Caco-2 (cell line): ENCODE measurements at regions not wholly inside any gene's neighbourhood (a gene's known extent, or its start where the extent isn't known, plus 50 kb on each side); places are given as distances from the start of the nearest gene placed in this dataset.

ENCODE experiments used
- BruUV-seq: library from RNA; stranded (reverse); fragments of 400-500 nt; replicated peaks from 2 replicates; lab custom pipeline; 2021; lab: Mats Ljungman, UMichigan
- CTCF ChIA-PET: fragments of 300-600 bp; sonication (Branson Sonifier 250); formaldehyde crosslinking; loops from one replicate; lab custom pipeline; 2022; ENCODE audit warnings: antibody characterized with exemption; lab: Charles Lee
- POLR2A ChIA-PET: fragments of 300-600 bp; sonication (Branson Sonifier 250); formaldehyde crosslinking; loops from one replicate; lab custom pipeline; 2022; ENCODE audit warnings: antibody characterized with exemption; lab: Charles Lee
- DNase-seq, 2 experiments: peaks; one replicate each; pipeline versions ENCODE4 v3.0.0 to v3.0.0-alpha.2; 2020 to 2022
- H3K27me3 ChIP-seq: replicated peaks from 2 replicates; pipeline ENCODE4 v1.6.0; 2011; ENCODE audit warnings: low read length; ENCODE audit not compliant: control insufficient read depth, insufficient read depth
- H3K36me3 ChIP-seq: 2 replicates; pipeline ENCODE4 v1.5.1; 2011; ENCODE audit warnings: low read length; ENCODE audit not compliant: control insufficient read depth, insufficient read depth
- H3K4me1 ChIP-seq: fragments of 250-450 bp; sonication (Bioruptor Pico); 2 replicates; pipeline ENCODE4 v1.5.1; 2020; ENCODE audit warnings: mild to moderate bottlenecking
- H3K4me3 ChIP-seq: 2 replicates; pipeline ENCODE4 v1.5.1; 2011; ENCODE audit warnings: low read depth, mild to moderate bottlenecking, control low read depth, low read length
- H3K9me3 ChIP-seq: fragments of 250-450 bp; sonication (Bioruptor Pico); 2 replicates; pipeline ENCODE4 v1.5.1; 2020; ENCODE audit warnings: mild to moderate bottlenecking, moderate library complexity
- H3K27ac Mint-ChIP-seq: one replicate; pipeline ENCODE4 v1.8.0; 2022; ENCODE audit warnings: mixed read lengths; ENCODE audit not compliant: unreplicated experiment
- H3K27me3 Mint-ChIP-seq: one replicate; pipeline ENCODE4 v1.8.0; 2022; ENCODE audit warnings: mixed read lengths; ENCODE audit not compliant: insufficient read depth, unreplicated experiment
- H3K36me3 Mint-ChIP-seq: one replicate; pipeline ENCODE4 v1.8.0; 2022; ENCODE audit warnings: mild to moderate bottlenecking, mixed read lengths; ENCODE audit not compliant: insufficient read depth, unreplicated experiment
- H3K4me1 Mint-ChIP-seq: one replicate; pipeline ENCODE4 v1.8.0; 2022; ENCODE audit warnings: low read depth, mixed read lengths; ENCODE audit not compliant: unreplicated experiment
- H3K4me3 Mint-ChIP-seq: one replicate; pipeline ENCODE4 v1.8.0; 2022; ENCODE audit warnings: mild to moderate bottlenecking, moderate library complexity, mixed read lengths; ENCODE audit not compliant: unreplicated experiment
- H3K9me3 Mint-ChIP-seq: one replicate; pipeline ENCODE4 v1.8.0; 2022; ENCODE audit warnings: mixed read lengths; ENCODE audit not compliant: unreplicated experiment
- intact Hi-C: fragments of 100-400 bp; cut with micrococcal nuclease; formaldehyde crosslinking; loops from one replicate; pipeline ENCODE4 v1.10.0; 2022; ENCODE audit not compliant: unreplicated experiment
- TF ChIP-seq, protein P1 (sequence below), 2 experiments: fragments of 200-600 bp in 1 of 2; IDR thresholded peaks; 1 replicate in 1 of 2; 2 replicates in 1 of 2; pipeline versions ENCODE4 v1.5.1 to v1.8.0; 2011 to 2022; ENCODE audit warnings: antibody characterized with exemption in 1 of 2, control low read depth in 1 of 2, inconsistent platforms in 1 of 2, low read depth in 1 of 2, low read length in 1 of 2, mild to moderate bottlenecking in 1 of 2, moderate library complexity in 1 of 2; ENCODE audit not compliant: insufficient read depth in 1 of 2, severe bottlenecking in 1 of 2, unreplicated experiment in 1 of 2

- intact Hi-C loops, result no loop called here
- no TSS peak for BruUV-seq
- ChIA-PET CTCF (interaction anchor here (0.6 kb wide), 1 partner anchor 258 kb away, joined by 4 read pairs; no protein-coding TSS in a partner anchor), POLR2A (no interaction called here)
- TF ChIP-seq, protein P1, sequence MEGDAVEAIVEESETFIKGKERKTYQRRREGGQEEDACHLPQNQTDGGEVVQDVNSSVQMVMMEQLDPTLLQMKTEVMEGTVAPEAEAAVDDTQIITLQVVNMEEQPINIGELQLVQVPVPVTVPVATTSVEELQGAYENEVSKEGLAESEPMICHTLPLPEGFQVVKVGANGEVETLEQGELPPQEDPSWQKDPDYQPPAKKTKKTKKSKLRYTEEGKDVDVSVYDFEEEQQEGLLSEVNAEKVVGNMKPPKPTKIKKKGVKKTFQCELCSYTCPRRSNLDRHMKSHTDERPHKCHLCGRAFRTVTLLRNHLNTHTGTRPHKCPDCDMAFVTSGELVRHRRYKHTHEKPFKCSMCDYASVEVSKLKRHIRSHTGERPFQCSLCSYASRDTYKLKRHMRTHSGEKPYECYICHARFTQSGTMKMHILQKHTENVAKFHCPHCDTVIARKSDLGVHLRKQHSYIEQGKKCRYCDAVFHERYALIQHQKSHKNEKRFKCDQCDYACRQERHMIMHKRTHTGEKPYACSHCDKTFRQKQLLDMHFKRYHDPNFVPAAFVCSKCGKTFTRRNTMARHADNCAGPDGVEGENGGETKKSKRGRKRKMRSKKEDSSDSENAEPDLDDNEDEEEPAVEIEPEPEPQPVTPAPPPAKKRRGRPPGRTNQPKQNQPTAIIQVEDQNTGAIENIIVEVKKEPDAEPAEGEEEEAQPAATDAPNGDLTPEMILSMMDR (IDR thresholded peaks at IDR 0.05; ENCODE audit: insufficient read depth in 1 of 2, low read depth in 1 of 2, low read length in 1 of 2, severe bottlenecking in 1 of 2, unreplicated experiment in 1 of 2), result no peak
- no peaks in the 10 kb centered on the region for H3K36me3 ChIP-seq
- Mint-ChIP-seq H3K27ac (no peak overlapping the region), H3K4me3 (no peak overlapping the region), H3K27me3 (no peaks in the 10 kb centered on the region), H3K9me3 (no peaks in the 10 kb centered on the region), H3K36me3 (no peaks in the 10 kb centered on the region), H3K4me1 (no peaks in the 10 kb centered on the region)
- DNase-seq, result no peak
- H3K4me3 ChIP-seq, result no peak overlapping the region
- no peaks in the 10 kb centered on the region for H3K4me1 ChIP-seq
- no peaks in the 10 kb centered on the region for H3K27me3 ChIP-seq
- H3K9me3 ChIP-seq, result no peaks in the 10 kb centered on the region; the same call in 1 of the 2 replicates
Measured at GRCh38 chr15:70382009-70382749, 284.5 kb upstream of the TLE3 start.

GRCh38 chr15:70379938-70380883, 282.5 kb upstream of the TLE3 start:
- H3K27ac Mint-ChIP-seq, result no peak overlapping the region
- H3K4me1 Mint-ChIP-seq, result no peaks in the 10 kb centered on the region
- no peak overlapping the region for H3K4me3 Mint-ChIP-seq
- intact Hi-C loops, result no loop called here
- TF ChIP-seq, protein P1 (IDR thresholded peaks at IDR 0.05; ENCODE audit: insufficient read depth in 1 of 2, low read depth in 1 of 2, low read length in 1 of 2, severe bottlenecking in 1 of 2, unreplicated experiment in 1 of 2), result no peak
- ChIA-PET CTCF (no interaction called here), POLR2A (no interaction called here)
- H3K9me3 Mint-ChIP-seq, result no peaks in the 10 kb centered on the region
- H3K36me3 Mint-ChIP-seq, result no peaks in the 10 kb centered on the region
- no peaks in the 10 kb centered on the region for H3K36me3 ChIP-seq
- no peaks in the 10 kb centered on the region for H3K4me1 ChIP-seq
- H3K27me3 ChIP-seq, result no peaks in the 10 kb centered on the region
- no peak for DNase-seq
- H3K4me3 ChIP-seq, result no peak overlapping the region
- BruUV-seq, result no TSS peak
- H3K9me3 ChIP-seq, result no peaks in the 10 kb centered on the region; the same call in 1 of the 2 replicates
- no peaks in the 10 kb centered on the region for H3K27me3 Mint-ChIP-seq

DNA sequence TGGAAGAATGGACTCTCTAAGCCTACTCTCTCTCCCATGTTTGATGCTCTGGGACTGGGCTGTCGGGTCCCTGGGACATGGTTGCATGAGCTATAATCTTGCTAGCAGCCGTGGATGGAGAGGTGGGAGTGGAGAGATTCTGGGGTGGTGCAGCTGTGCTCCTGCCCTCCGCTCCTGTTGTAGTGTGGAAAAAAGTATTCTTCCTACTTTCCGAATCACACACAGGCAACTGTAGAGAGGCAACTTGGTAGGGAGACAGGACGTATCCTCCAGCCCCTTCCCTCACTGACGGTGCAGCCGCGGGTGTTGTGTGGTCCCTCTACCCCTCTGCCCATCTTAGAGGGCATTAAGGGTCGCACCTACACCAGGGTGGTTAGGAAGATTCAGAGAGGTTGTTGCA, 281.4 kb upstream of the TLE3 start:
- no TSS peak for BruUV-seq
- DNase-seq, result no peak
- Histone ChIP-seq H3K27me3 (no peaks in the 10 kb centered on the region), H3K36me3 (no peaks in the 10 kb centered on the region), H3K4me3 (no peak overlapping the region), H3K4me1 (no peaks in the 10 kb centered on the region), H3K9me3 (no peaks in the 10 kb centered on the region; the same call in 1 of the 2 replicates)
- TF ChIP-seq, protein P1 (IDR thresholded peaks at IDR 0.05; ENCODE audit: insufficient read depth in 1 of 2, low read depth in 1 of 2, low read length in 1 of 2, severe bottlenecking in 1 of 2, unreplicated experiment in 1 of 2), result no peak
- H3K36me3 Mint-ChIP-seq, result no peaks in the 10 kb centered on the region
- no peaks in the 10 kb centered on the region for H3K9me3 Mint-ChIP-seq
- CTCF ChIA-PET, result no interaction called here
- H3K4me1 Mint-ChIP-seq, result no peaks in the 10 kb centered on the region
- no peak overlapping the region for H3K27ac Mint-ChIP-seq
- POLR2A ChIA-PET, result no interaction called here
- H3K27me3 Mint-ChIP-seq, result no peaks in the 10 kb centered on the region
- H3K4me3 Mint-ChIP-seq, result no peak overlapping the region
- intact Hi-C loops, result no loop called here
